Endothelial cell of umbilical vein (primary cell): ENCODE measurements at regions not wholly inside any gene's neighbourhood (a gene's known extent, or its start where the extent isn't known, plus 50 kb on each side); places are given as distances from the start of the nearest gene placed in this dataset.
A peak's percentile ranks its signal among the peaks of the same experiment; 100 is the strongest.

Experiments
- EZH2 ChIP-seq: IDR thresholded peaks from 2 replicates; pipeline ENCODE4 v1.6.1; 2012; ENCODE audit warnings: borderline replicate concordance, low read depth, mild to moderate bottlenecking, moderate library complexity, low read length, inconsistent platforms; ENCODE audit not compliant: severe bottlenecking
- FOS ChIP-seq: IDR thresholded peaks from 2 replicates; pipeline ENCODE4 v1.6.1; 2011; ENCODE audit warnings: mild to moderate bottlenecking, low read length, moderate library complexity, borderline replicate concordance; ENCODE audit not compliant: insufficient read depth
- GATA2 ChIP-seq: IDR thresholded peaks from 2 replicates; pipeline ENCODE4 v1.7.0; 2011; ENCODE audit warnings: low read depth, mild to moderate bottlenecking, moderate library complexity, mixed read lengths, low read length; ENCODE audit not compliant: insufficient read length, insufficient read depth
- MAX ChIP-seq: IDR thresholded peaks from 2 replicates; pipeline ENCODE4 v1.6.1; 2011; ENCODE audit not compliant: insufficient read depth, insufficient read length
- MYC ChIP-seq: IDR thresholded peaks from one replicate; pipeline ENCODE4 v1.6.1; 2011; ENCODE audit warnings: mild to moderate bottlenecking, low read depth, low read length
- POLR2A ChIP-seq: IDR thresholded peaks from 2 replicates; pipeline ENCODE4 v1.6.1; 2012; ENCODE audit warnings: low read depth, mild to moderate bottlenecking, control low read depth, low read length
- POLR2AphosphoS5 ChIP-seq: IDR thresholded peaks from 2 replicates; pipeline ENCODE4 v1.6.1; 2012; ENCODE audit warnings: low read depth, mild to moderate bottlenecking, control low read depth, low read length, moderate library complexity; ENCODE audit not compliant: insufficient read depth
- TF ChIP-seq, protein P1 (sequence below), 2 donors: IDR thresholded peaks; 1 replicate in 1 of 2; 2 replicates in 1 of 2; pipeline ENCODE4 v1.5.1; 2011; ENCODE audit warnings: low read length in 2 of 2, mild to moderate bottlenecking in 2 of 2, moderate library complexity in 2 of 2, control low read depth in 1 of 2, inconsistent platforms in 1 of 2, low read depth in 1 of 2; ENCODE audit not compliant: insufficient read depth in 1 of 2; ENCODE audit errors: extremely low read depth in 1 of 2

GRCh38 chr12:93002293-93003054 is 73.4 kb upstream of the EEA1 start:
- TF ChIP-seq, protein P1, sequence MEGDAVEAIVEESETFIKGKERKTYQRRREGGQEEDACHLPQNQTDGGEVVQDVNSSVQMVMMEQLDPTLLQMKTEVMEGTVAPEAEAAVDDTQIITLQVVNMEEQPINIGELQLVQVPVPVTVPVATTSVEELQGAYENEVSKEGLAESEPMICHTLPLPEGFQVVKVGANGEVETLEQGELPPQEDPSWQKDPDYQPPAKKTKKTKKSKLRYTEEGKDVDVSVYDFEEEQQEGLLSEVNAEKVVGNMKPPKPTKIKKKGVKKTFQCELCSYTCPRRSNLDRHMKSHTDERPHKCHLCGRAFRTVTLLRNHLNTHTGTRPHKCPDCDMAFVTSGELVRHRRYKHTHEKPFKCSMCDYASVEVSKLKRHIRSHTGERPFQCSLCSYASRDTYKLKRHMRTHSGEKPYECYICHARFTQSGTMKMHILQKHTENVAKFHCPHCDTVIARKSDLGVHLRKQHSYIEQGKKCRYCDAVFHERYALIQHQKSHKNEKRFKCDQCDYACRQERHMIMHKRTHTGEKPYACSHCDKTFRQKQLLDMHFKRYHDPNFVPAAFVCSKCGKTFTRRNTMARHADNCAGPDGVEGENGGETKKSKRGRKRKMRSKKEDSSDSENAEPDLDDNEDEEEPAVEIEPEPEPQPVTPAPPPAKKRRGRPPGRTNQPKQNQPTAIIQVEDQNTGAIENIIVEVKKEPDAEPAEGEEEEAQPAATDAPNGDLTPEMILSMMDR (IDR thresholded peaks at IDR 0.05; ENCODE audit: extremely low read depth in 1 of 2, insufficient read depth in 1 of 2, low read depth in 1 of 2, low read length in 2 of 2) = no peak
- TF ChIP-seq POLR2A (no peak), POLR2AphosphoS5 (peak; percentile 73), EZH2 (no peak), GATA2 (peak; percentile 73), MAX (no peak), FOS (peak; percentile 56), MYC (no peak)
